ENCODE measurements at regions not wholly inside any gene's neighbourhood (a gene's known extent, or its start where the extent isn't known, plus 50 kb on each side); places are given as distances from the start of the nearest gene placed in this dataset.
A peak's percentile ranks its signal among the peaks of the same experiment; 100 is the strongest.

DNA sequence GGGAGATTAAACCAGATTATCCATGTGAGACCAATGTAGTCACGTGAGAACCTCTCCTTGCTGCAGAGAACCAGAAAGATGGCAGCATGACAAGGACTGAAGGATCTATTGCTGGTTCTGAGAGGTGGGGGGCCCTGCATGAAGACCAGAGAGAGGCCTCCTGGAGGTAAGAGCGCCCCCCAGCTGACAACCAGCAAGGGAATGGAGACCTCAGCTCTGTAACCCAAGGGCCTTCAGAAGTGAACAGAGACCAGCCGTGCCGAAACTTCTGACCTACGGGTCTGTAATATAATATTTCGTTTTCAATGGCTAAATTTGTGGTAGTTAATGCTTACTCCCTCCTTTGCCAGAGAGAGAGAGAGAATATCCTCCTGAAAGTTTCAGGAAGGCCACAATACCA, 524.1 kb upstream of the TBX3 start:
- no peak for DNase-seq

DNA sequence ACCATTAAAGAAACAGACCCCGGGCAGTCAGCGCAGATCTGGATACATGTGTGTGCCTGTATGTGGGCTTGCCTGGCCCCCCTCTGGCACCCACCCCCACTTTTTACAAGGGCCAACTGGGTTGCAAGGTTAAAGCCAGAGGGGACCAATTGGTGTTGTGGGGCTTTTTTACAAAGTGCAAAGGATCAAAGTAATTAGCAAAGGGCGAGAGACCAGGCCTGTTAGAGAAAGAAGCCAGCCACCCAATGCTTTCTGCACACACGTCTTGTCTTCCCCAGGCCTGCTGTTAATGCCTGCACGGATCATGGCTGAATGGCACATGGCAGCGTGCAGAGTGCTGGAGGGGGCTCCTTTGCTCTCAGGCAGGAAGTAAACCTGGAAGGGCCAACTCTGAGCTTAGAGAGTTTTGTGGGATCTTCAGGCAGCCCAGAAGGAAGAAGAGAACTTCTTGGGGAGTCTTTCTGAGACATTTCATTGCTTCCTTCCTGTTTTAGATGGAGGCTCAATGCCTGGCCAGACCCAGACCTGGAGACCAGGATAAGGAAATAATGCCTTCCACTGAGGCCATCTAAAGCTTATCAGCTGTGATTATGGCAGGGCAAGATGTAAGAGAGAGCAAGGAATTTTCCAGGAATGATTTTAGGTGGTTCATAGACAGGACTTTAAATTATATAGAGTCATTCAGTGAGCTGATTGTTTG, 523.4 kb upstream of the TBX3 start:
- no peak for DNase-seq

GRCh38 chr12:115206801-115207200, 522.8 kb upstream of the TBX3 start:
- DNase-seq, result no peak

DNA sequence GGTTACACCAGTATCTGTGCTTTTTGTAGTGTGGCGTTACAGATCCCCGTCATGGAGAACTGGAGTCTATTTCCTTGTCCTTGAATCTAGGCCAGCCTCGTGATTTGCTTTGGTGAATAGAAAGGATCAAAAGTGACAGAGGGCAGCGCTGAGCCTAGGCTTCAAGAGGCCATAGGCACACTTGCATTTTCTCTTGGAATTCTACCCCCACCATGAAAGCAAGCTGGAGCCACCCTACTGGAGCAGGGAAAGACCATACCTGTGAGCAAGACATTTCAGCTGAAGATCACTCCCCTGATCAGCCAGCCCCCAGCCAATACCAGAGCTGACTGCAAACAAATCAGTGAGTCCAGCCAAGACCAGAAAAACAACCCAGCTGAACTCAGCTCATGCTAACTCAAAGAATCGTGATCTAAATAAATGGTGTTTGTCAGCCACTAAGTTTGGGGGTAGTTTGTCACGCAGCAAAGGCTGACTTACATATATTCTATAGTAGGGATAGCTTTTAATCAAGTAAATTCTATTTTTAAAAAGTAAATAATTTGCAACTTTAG, 521.9 kb upstream of the TBX3 start:
- DNase-seq, result no peak

GRCh38 chr12:115204957-115205754, 521.2 kb upstream of the TBX3 start:
- DNase-seq, result peak; percentile 44

- DNase-seq, result no peak
Measured at GRCh38 chr12:115203701-115204100, 519.7 kb upstream of the TBX3 start.

DNA sequence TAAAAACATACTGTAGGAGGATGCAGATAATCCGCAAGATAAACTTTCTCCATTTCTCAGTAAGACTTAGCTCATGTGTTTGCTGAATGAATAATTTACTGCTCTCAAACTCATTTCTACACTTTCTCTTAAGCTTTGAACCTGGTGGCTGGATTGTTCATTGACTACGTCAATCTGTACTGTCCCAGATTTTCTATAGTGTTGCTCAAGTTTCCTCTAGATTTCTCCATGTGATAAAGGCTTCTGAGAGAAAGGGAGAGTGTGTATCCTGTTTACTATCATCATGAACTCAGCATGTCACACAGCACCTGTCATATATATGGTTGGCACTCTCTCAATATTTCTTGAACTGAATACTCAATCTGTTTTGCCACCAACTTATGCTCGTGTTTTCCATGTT, 518.0 kb upstream of the TBX3 start:
- DNase-seq, result no peak

DNA sequence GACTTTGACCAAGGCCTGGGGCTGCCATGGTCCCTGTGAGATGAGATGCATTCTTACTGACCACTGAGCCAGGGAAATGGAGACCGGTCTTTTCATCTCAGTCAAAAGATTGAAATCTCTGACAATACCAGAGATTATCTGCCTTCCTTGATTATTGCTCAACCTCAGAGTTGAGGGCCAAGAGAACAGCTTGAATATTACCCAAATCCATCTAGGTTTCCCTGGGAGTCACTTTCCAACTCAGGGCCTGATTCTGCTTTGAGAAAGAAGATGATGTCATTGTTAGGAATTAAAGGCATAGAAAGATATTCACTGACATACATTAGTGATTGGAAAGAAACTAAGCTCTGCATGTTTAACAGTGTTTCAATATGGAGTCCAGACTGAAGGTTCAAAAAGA, 515.9 kb upstream of the TBX3 start:
- DNase-seq, result no peak

GRCh38 chr12:115194857-115195256, 510.9 kb upstream of the TBX3 start:
- no peak for DNase-seq

DNA sequence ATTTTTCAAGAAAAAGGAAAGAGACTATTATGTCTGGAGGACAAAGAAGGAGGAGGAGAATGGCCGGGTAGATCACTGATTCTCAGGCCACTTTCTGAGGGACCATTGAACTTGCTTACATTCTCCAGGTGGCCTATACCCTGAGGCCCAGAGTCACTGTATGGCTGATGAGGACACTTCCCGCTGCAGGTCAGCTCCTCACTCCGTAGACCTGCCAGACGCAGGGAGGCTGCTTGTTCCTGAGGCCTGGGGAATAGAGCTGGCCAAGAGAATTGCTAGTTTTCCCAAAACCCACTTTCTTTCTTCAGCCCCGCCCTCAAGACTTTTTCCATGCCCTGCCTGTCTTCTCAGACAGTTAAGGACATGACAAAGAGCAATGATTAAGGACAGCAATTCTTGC, 510.5 kb upstream of the TBX3 start:
- DNase-seq, result no peak

- no peak for DNase-seq
Measured at GRCh38 chr12:115191342-115191741, 507.4 kb upstream of the TBX3 start.

DNA sequence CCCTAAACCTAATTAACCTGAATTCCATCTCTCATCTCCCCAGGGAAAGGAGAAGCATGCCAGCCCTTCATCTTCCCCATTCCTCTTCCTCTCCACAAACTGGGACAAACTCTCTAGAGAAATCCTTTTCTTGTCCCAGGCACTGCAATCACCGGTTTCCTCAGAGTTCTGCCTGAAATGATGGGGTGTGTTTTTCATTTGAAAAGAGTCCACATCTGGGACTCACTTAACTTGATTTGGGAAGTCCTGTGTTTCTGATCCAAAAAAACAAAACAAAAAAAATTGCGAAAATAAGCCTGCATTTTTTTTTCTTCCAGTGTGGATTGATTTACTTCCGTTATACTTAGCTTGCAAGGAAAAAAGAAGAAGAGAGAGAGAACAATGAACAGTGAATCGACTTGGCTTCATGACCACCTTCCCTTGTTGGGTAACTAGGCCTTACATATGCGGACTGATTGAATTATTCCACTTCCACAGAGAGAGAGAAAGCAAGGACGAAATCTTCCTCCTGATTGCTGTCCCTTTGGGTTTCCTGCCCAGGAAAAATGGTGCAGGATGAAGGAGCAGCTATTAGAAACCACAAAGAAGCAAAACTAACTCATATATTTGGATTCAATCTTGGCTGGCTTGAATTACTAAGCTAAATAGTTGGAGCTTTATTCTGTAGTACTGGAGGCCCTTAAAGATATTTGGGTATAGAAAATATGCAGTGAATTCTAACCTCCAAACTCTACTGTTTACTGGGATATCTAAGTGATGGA, 506.2 kb upstream of the TBX3 start:
- no peak for DNase-seq

DNA sequence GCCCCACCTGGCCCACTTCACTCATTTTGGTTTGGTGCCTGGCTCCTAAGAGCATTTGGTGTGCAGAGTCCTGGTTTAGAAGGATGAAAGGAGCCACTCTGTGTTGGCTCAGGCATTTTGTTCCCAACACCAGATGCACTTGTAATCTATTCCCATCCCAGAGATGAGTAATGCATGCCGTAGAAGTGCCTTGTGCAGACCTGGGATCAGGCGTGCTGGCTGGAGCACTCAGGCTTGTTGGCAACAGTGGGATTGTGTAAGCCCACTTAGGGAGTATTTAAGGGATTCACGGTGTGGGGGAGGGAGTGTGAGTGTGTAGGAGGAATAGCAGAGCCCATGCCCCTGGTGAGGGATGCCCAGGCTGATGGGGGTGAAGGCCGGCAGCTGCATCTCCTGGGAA, 501.5 kb upstream of the TBX3 start:
- DNase-seq, result no peak

DNA sequence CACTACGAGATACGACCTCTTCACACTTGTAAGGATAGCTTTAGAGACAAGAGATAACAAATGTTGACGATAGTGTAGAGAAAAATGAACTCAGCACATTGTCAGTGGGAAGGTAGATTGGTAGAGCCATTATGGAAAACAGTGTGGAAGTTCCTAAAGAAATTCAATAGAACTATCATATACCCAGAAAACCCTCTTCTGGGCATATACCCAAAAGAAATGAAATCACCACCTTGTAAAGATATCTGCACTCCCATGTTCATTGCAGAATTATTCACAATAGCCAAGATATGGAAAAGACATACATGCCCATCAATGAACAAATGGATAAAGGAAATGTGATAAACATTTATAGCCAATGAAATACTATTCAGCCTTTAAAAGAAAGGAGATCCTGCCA, 499.8 kb upstream of the TBX3 start:
- DNase-seq, result no peak

GRCh38 chr12:115177899-115178298, 493.9 kb upstream of the TBX3 start:
- DNase-seq, result no peak

DNA sequence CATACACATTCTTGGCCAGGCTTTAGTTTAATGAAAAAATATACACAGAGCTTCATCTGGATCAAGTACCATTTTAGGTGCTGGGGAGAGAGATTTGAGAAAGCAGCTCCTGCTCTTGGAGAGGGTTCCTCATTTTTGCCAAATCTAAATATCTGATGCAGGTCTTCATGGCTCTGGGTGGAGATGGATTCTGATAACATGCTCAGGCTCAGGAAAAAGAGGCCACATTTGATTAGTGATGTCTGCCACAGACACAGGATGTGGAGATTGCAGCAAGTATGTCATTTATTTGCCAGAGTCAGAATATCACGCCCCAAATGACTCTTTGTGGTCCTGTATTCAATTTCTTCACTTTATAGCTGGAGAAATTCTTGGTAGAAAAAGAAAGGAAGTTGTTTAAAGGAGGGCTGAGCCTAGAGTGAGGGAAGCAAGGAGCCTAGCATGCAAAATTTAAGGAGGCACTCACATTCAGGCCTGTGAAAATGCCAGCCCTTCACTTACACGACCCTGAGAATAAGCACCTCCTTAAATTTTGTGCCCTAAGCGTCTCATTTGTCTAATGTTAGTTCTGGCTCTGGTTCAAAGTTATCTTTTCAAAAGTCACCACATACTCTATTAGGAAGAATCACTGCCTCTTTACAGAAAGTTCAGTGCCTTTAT, 492.9 kb upstream of the TBX3 start:
- DNase-seq, result peak; percentile 19

DNA sequence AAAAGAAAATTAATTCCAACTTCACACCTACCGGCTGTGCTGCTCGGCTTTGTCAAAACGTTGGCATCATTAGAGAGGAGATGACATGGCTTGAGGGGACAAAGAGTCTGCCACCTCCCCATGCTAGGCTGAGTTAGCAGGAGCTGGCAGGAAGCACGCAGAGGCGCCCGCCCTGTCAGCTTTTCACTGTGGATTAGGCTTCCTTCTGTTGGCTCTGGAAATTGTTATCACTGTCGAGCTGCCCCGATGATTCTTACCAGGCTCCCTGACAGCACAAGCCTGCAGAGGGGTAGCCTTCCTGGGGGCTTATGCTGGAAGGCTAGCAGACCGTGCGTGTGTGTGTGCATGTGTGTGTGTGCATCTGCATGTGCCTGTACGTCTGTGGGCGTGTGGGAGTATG, 490.9 kb upstream of the TBX3 start:
- DNase-seq, result no peak

- DNase-seq, result no peak
Measured at GRCh38 chr12:115172521-115172920, 488.5 kb upstream of the TBX3 start.

GRCh38 chr12:115169981-115170380, 486.0 kb upstream of the TBX3 start:
- no peak for DNase-seq

- peak; percentile 27 for DNase-seq
Measured at GRCh38 chr12:115166698-115167315, 482.8 kb upstream of the TBX3 start.

GRCh38 chr12:115163710-115164109, 479.7 kb upstream of the TBX3 start:
- no peak for DNase-seq

Measured in fibroblast of skin of back (primary cell).